ENCODE measurements at regions not wholly inside any gene's neighbourhood (a gene's known extent, or its start where the extent isn't known, plus 50 kb on each side); places are given as distances from the start of the nearest gene placed in this dataset.
"Not testable (repeated sequence)": the region's sequence is repeated elsewhere in the genome, so short reads cannot be mapped to it uniquely, and the experiment has no call there.

- H3K36me3 ChIP-seq (replicated peaks in 1 of 2; ENCODE audit: control insufficient read depth in 1 of 2, insufficient read depth in 2 of 2, low read length in 2 of 2); in situ Hi-C loops (cut with HindIII; ENCODE audit: extremely low pct_ligation_motif_present, low pct_unique_long_range_greater_than_20kb); H3K27ac ChIP-seq (ENCODE audit: extremely low read length, insufficient read depth, low read length); H3K9ac ChIP-seq (ENCODE audit: insufficient read depth, low read depth, low read length); H3K4me1 ChIP-seq (ENCODE audit: insufficient read depth, low read length); POLR2A ChIA-PET; BruUV-seq (replicated peaks); H3K79me2 ChIP-seq (ENCODE audit: insufficient read depth, low read length); H3K4me3 ChIP-seq (replicated peaks in 1 of 3; ENCODE audit: insufficient read depth in 1 of 3, low read depth in 2 of 3, low read length in 3 of 3); H3K9me3 ChIP-seq (ENCODE audit: low read length); CTCF ChIA-PET (ENCODE audit: low intra/inter-chr PET ratio, low total read pairs); H3K27me3 ChIP-seq (ENCODE audit: control insufficient read depth in 1 of 2, insufficient read depth in 2 of 2, low read length in 2 of 2); ATAC-seq; DNase-seq (ENCODE audit: low spot score); H4K20me1 ChIP-seq (ENCODE audit: insufficient read depth, low read length); intact Hi-C loops (cut with micrococcal nuclease; ENCODE audit: unreplicated experiment); H2AFZ ChIP-seq (ENCODE audit: low read length); H3K4me2 ChIP-seq (ENCODE audit: low read depth, low read length); FAIRE-seq: not testable (repeated sequence)
- WGBS (ENCODE audit: low lambda C conversion rate): 63% methylated on average over 6 of the region's 6 CpGs
Observed at GRCh38 chr6:26863641-26864040, 204.1 kb upstream of the ZNF322 start.

GRCh38 chr6:26898785-26899184 lies 239.2 kb upstream of the ZNF322 start:
- H3K4me3 ChIP-seq (replicated peaks in 1 of 3; ENCODE audit: insufficient read depth in 1 of 3, low read depth in 2 of 3, low read length in 3 of 3); H3K4me2 ChIP-seq (ENCODE audit: low read depth, low read length); H2AFZ ChIP-seq (ENCODE audit: low read length); intact Hi-C loops (cut with micrococcal nuclease; ENCODE audit: unreplicated experiment); H3K79me2 ChIP-seq (ENCODE audit: insufficient read depth, low read length); BruUV-seq (replicated peaks); ATAC-seq; H3K36me3 ChIP-seq (replicated peaks in 1 of 2; ENCODE audit: control insufficient read depth in 1 of 2, insufficient read depth in 2 of 2, low read length in 2 of 2); POLR2A ChIA-PET; H3K27me3 ChIP-seq (ENCODE audit: control insufficient read depth in 1 of 2, insufficient read depth in 2 of 2, low read length in 2 of 2); H3K4me1 ChIP-seq (ENCODE audit: insufficient read depth, low read length); H3K9ac ChIP-seq (ENCODE audit: insufficient read depth, low read depth, low read length); H3K27ac ChIP-seq (ENCODE audit: extremely low read length, insufficient read depth, low read length); DNase-seq (ENCODE audit: low spot score); H3K9me3 ChIP-seq (ENCODE audit: low read length); in situ Hi-C loops (cut with HindIII; ENCODE audit: extremely low pct_ligation_motif_present, low pct_unique_long_range_greater_than_20kb); H4K20me1 ChIP-seq (ENCODE audit: insufficient read depth, low read length); FAIRE-seq; CTCF ChIA-PET (ENCODE audit: low intra/inter-chr PET ratio, low total read pairs): not testable (repeated sequence)
- 80% methylated on average over 1 of the region's 9 CpGs for WGBS (ENCODE audit: low lambda C conversion rate)

DNA sequence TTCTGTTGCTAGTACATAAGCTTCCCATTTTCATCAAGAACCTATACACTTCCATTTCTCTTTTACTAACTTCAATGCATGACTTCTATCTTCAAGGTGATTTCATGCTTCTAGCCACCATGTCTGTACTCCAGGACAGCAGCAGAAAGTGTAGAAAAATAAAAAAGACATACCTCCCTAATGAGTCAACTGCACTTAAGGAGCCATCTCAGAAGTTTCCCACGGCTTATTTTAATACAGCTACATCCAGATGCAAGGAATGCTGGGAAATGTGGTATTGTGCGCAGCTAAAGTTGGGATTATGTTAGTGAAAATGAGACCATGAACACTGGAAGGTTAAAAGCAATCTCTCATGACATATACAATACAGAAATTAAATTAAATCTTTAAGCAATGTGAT lies 264.7 kb upstream of the ZNF322 start:
- WGBS (ENCODE audit: low lambda C conversion rate): 67% methylated on average over 2 of the region's 2 CpGs
- FAIRE-seq: not testable (repeated sequence)

GRCh38 chr6:26928190-26928589 lies 268.6 kb upstream of the ZNF322 start:
- H3K27me3 ChIP-seq (ENCODE audit: control insufficient read depth in 1 of 2, insufficient read depth in 2 of 2, low read length in 2 of 2); H3K79me2 ChIP-seq (ENCODE audit: insufficient read depth, low read length); H4K20me1 ChIP-seq (ENCODE audit: insufficient read depth, low read length); H3K4me1 ChIP-seq (ENCODE audit: insufficient read depth, low read length); H3K36me3 ChIP-seq (replicated peaks in 1 of 2; ENCODE audit: control insufficient read depth in 1 of 2, insufficient read depth in 2 of 2, low read length in 2 of 2); in situ Hi-C loops (cut with HindIII; ENCODE audit: extremely low pct_ligation_motif_present, low pct_unique_long_range_greater_than_20kb); FAIRE-seq; H2AFZ ChIP-seq (ENCODE audit: low read length); H3K9ac ChIP-seq (ENCODE audit: insufficient read depth, low read depth, low read length); intact Hi-C loops (cut with micrococcal nuclease; ENCODE audit: unreplicated experiment); ATAC-seq; CTCF ChIA-PET (ENCODE audit: low intra/inter-chr PET ratio, low total read pairs); H3K9me3 ChIP-seq (ENCODE audit: low read length); H3K27ac ChIP-seq (ENCODE audit: extremely low read length, insufficient read depth, low read length); POLR2A ChIA-PET; H3K4me2 ChIP-seq (ENCODE audit: low read depth, low read length); BruUV-seq (replicated peaks); DNase-seq (ENCODE audit: low spot score); H3K4me3 ChIP-seq (replicated peaks in 1 of 3; ENCODE audit: insufficient read depth in 1 of 3, low read depth in 2 of 3, low read length in 3 of 3): not testable (repeated sequence)
- WGBS (ENCODE audit: low lambda C conversion rate): 28% methylated on average over 1 of the region's 2 CpGs

More for the DNA sequence above, 264.7 kb upstream of the ZNF322 start:
- BruUV-seq (replicated peaks); POLR2A ChIA-PET; CTCF ChIA-PET (ENCODE audit: low intra/inter-chr PET ratio, low total read pairs); H2AFZ ChIP-seq (ENCODE audit: low read length); H3K36me3 ChIP-seq (replicated peaks in 1 of 2; ENCODE audit: control insufficient read depth in 1 of 2, insufficient read depth in 2 of 2, low read length in 2 of 2); H3K4me2 ChIP-seq (ENCODE audit: low read depth, low read length); in situ Hi-C loops (cut with HindIII; ENCODE audit: extremely low pct_ligation_motif_present, low pct_unique_long_range_greater_than_20kb); H3K79me2 ChIP-seq (ENCODE audit: insufficient read depth, low read length); DNase-seq (ENCODE audit: low spot score); H3K4me3 ChIP-seq (replicated peaks in 1 of 3; ENCODE audit: insufficient read depth in 1 of 3, low read depth in 2 of 3, low read length in 3 of 3); H3K27ac ChIP-seq (ENCODE audit: extremely low read length, insufficient read depth, low read length); H3K4me1 ChIP-seq (ENCODE audit: insufficient read depth, low read length); H3K9me3 ChIP-seq (ENCODE audit: low read length); ATAC-seq; intact Hi-C loops (cut with micrococcal nuclease; ENCODE audit: unreplicated experiment); H3K9ac ChIP-seq (ENCODE audit: insufficient read depth, low read depth, low read length); H4K20me1 ChIP-seq (ENCODE audit: insufficient read depth, low read length); H3K27me3 ChIP-seq (ENCODE audit: control insufficient read depth in 1 of 2, insufficient read depth in 2 of 2, low read length in 2 of 2): not testable (repeated sequence)

Data from HepG2 (cell line).